A549 (cell line): ENCODE measurements at regions not wholly inside any gene's neighbourhood (a gene's known extent, or its start where the extent isn't known, plus 50 kb on each side); places are given as distances from the start of the nearest gene placed in this dataset.

Source experiments
- ATAC-seq, 2 experiments: fragments of 200-7000 bp in 1 of 2; fragments of >200 bp in 1 of 2; cut with Nextera tagmentation in 1 of 2; cut with Tn5 transposase in 1 of 2; 3 replicates each; pipeline versions ENCODE4 v1.8.0 to v1.9.1; 2018 to 2020; ENCODE audit warnings: mild to moderate bottlenecking in 1 of 2, moderate library complexity in 1 of 2
- CTCF ChIA-PET: fragments of 300-600 bp; sonication (Branson Sonifier 250); formaldehyde crosslinking; extraction: SDS; loops from one replicate; lab custom pipeline; 2021; ENCODE audit warnings: antibody characterized with exemption, inconsistent platforms; lab: Yijun Ruan, JAX
- POLR2A ChIA-PET: fragments of 350-600 bp; formaldehyde crosslinking; extraction: SDS; loops from one replicate; lab custom pipeline; 2021; ENCODE audit warnings: antibody characterized with exemption, inconsistent platforms; lab: Yijun Ruan, JAX
- DNase-seq, 2 experiments: peaks; one replicate each; pipeline versions ENCODE4 v3.0.0 to v3.0.0-alpha.2; 2011 to 2016; ENCODE audit warnings: low read depth in 1 of 2, low spot score in 1 of 2
- FAIRE-seq: peaks from 2 replicates; lab custom pipeline; 2011; peaks lifted over from hg19 to GRCh38; lab: Jason Lieb, UNC
- H3K27ac ChIP-seq, 2 experiments: fragments of >200 bp; sonication (Bioruptor Twin); formaldehyde crosslinking; 3 replicates each; pipeline ENCODE4 v1.5.1; 2016 to 2017
- H3K4me1 ChIP-seq: fragments of >200 bp; sonication (Bioruptor Twin); formaldehyde crosslinking; 3 replicates; pipeline ENCODE4 v1.6.1; 2016
- H3K4me2 ChIP-seq: fragments of >200 bp; sonication (Bioruptor Twin); formaldehyde crosslinking; 3 replicates; pipeline ENCODE4 v1.6.1; 2016
- H3K4me3 ChIP-seq: fragments of >200 bp; sonication (Bioruptor Twin); formaldehyde crosslinking; 3 replicates; pipeline ENCODE4 v1.5.1; 2016
- H3K9me3 ChIP-seq: fragments of >200 bp; sonication (Bioruptor Twin); formaldehyde crosslinking; 3 replicates; pipeline ENCODE4 v1.6.1; 2016
- ATOH8 ChIP-seq: fragments of 250-450 bp; sonication (Bioruptor Pico); IDR thresholded peaks from 2 replicates; pipeline ENCODE4 v1.5.0; 2020; ENCODE audit warnings: low read depth, mild to moderate bottlenecking, moderate library complexity
- BHLHE40 ChIP-seq: IDR thresholded peaks from 2 replicates; pipeline ENCODE4 v1.6.1; 2012; ENCODE audit warnings: low read depth, low read length, inconsistent platforms
- CHD2 ChIP-seq: fragments of 150-350 bp; IDR thresholded peaks from 2 replicates; pipeline ENCODE4 v1.6.1; 2014; ENCODE audit warnings: low read length; ENCODE audit not compliant: partially characterized antibody
- E2F6 ChIP-seq: IDR thresholded peaks from 2 replicates; pipeline ENCODE4 v1.6.1; 2012; ENCODE audit warnings: low read depth, borderline replicate concordance
- ELK1 ChIP-seq: fragments of 150-350 bp; IDR thresholded peaks from 2 replicates; pipeline ENCODE4 v1.6.1; 2014; ENCODE audit warnings: low read depth, mild to moderate bottlenecking, low read length
- EP300 ChIP-seq, 2 experiments: fragments of >200 bp; sonication (Bioruptor Twin); formaldehyde crosslinking; IDR thresholded peaks; 2 replicates in 1 of 2; 3 replicates in 1 of 2; pipeline ENCODE4 v1.6.1; 2016 to 2017
- FOSB ChIP-seq: fragments of 250-450 bp; sonication (Bioruptor Pico); IDR thresholded peaks from 2 replicates; pipeline ENCODE4 v1.5.0; 2020; ENCODE audit warnings: mild to moderate bottlenecking, moderate library complexity
- HOXA7 ChIP-seq: fragments of 250-450 bp; sonication (Bioruptor Pico); IDR thresholded peaks from 2 replicates; pipeline ENCODE4 v1.5.0; 2020; ENCODE audit warnings: mild to moderate bottlenecking, moderate library complexity
- HOXB13 ChIP-seq: fragments of 250-450 bp; sonication (Bioruptor Pico); IDR thresholded peaks from 2 replicates; pipeline ENCODE4 v1.5.0; 2020; ENCODE audit warnings: low read depth, mild to moderate bottlenecking, moderate library complexity
- KDM5A ChIP-seq: fragments of 200-600 bp; sonication (generic); IDR thresholded peaks from 2 replicates; pipeline ENCODE4 v1.6.1; 2016; ENCODE audit warnings: antibody characterized with exemption, mild to moderate bottlenecking
- MAFK ChIP-seq: fragments of 450-650 bp; IDR thresholded peaks from 2 replicates; pipeline ENCODE4 v1.6.1; 2014; ENCODE audit not compliant: partially characterized antibody
- MAX ChIP-seq: IDR thresholded peaks from 2 replicates; pipeline ENCODE4 v1.6.1; 2012
- MAZ ChIP-seq: fragments of 150-350 bp; IDR thresholded peaks from 2 replicates; pipeline ENCODE4 v1.6.1; 2014; ENCODE audit warnings: antibody characterized with exemption, low read depth, low read length, borderline replicate concordance
- NPAS2 ChIP-seq: fragments of 250-450 bp; sonication (Bioruptor Pico); IDR thresholded peaks from 2 replicates; pipeline ENCODE4 v1.8.0; 2022; ENCODE audit warnings: mild to moderate bottlenecking, moderate library complexity, borderline replicate concordance
- NR3C1 ChIP-seq: fragments of >200 bp; sonication (Bioruptor Twin); formaldehyde crosslinking; IDR thresholded peaks from 3 replicates; pipeline ENCODE4 v1.6.1; 2017
- POLR2AphosphoS2 ChIP-seq: conservative IDR thresholded peaks from 2 replicates; pipeline ENCODE4 v1.6.1; 2012; ENCODE audit warnings: low read length, improper control_type of control experiment, inconsistent platforms
- RCOR1 ChIP-seq: fragments of 150-350 bp; IDR thresholded peaks from 2 replicates; pipeline ENCODE4 v1.6.1; 2014; ENCODE audit warnings: antibody characterized with exemption, low read length, low read depth
- ZFP36 ChIP-seq: fragments of 450-650 bp; IDR thresholded peaks from 2 replicates; pipeline ENCODE4 v1.6.1; 2014; ENCODE audit warnings: borderline replicate concordance; ENCODE audit not compliant: partially characterized antibody
- ZNF302 ChIP-seq: fragments of 250-450 bp; sonication (Bioruptor Pico); IDR thresholded peaks from 2 replicates; pipeline ENCODE4 v1.9.0; 2021; ENCODE audit warnings: inconsistent platforms, mild to moderate bottlenecking, moderate library complexity
- ZSCAN20 ChIP-seq: fragments of 250-450 bp; sonication (Bioruptor Pico); IDR thresholded peaks from 2 replicates; pipeline ENCODE4 v1.8.0; 2022; ENCODE audit warnings: mild to moderate bottlenecking, moderate library complexity
- WGBS: methylation state at CpG from one replicate; pipeline ENCODE4 v1.1.6; 2017; ENCODE audit errors: missing lambda C conversion rate; 5-methylcytosine and 5-hydroxymethylcytosine counted together

- POLR2A ChIA-PET: no interaction called here
Measured at GRCh38 chr7:63008366-63008765, 990.3 kb upstream of the ZNF722 start.

GRCh38 chr7:63009771-63010170, 988.9 kb upstream of the ZNF722 start:
- CTCF ChIA-PET: no interaction called here
- Histone ChIP-seq H3K4me3 (no peak overlapping the region), H3K9me3 (peaks cover 13% of the 10 kb centered on the region; the same call in 2 of the 3 replicates), H3K4me1 (no peaks in the 10 kb centered on the region), H3K27ac (no peak overlapping the region), H3K4me2 (no peak overlapping the region)
- no peak for DNase-seq
- FAIRE-seq: no peak
- POLR2A ChIA-PET: no interaction called here
- no peak for ATAC-seq
- TF ChIP-seq ZFP36: no peak
- TF ChIP-seq KDM5A: no peak
- no peak for TF ChIP-seq HOXA7 (CRISPR knock-in tag)
- no peak for TF ChIP-seq FOSB (CRISPR knock-in tag)
- TF ChIP-seq ATOH8 (CRISPR knock-in tag): no peak
- TF ChIP-seq NPAS2 (CRISPR knock-in tag): no peak
- no peak for TF ChIP-seq E2F6
- no peak for TF ChIP-seq BHLHE40
- no peak for TF ChIP-seq CHD2
- TF ChIP-seq HOXB13 (CRISPR knock-in tag): no peak
- no peak for TF ChIP-seq MAZ
- no peak for TF ChIP-seq EP300 (IDR thresholded peaks at IDR 0.05)
- TF ChIP-seq NR3C1: no peak
- TF ChIP-seq POLR2AphosphoS2: no peak
- 18% methylated on average over 7 of the region's 7 CpGs for WGBS

More at GRCh38 chr7:63008366-63008765, 990.3 kb upstream of the ZNF722 start:
- no peak overlapping the region for H3K27ac ChIP-seq
- no peak overlapping the region for H3K4me3 ChIP-seq
- no peak overlapping the region for H3K4me2 ChIP-seq
- TF ChIP-seq E2F6 (no peak), RCOR1 (no peak), ZSCAN20 (CRISPR knock-in tag) (no peak), ZNF302 (CRISPR knock-in tag) (no peak), MAFK (no peak), ATOH8 (CRISPR knock-in tag) (no peak), FOSB (CRISPR knock-in tag) (no peak), ELK1 (no peak), MAX (no peak)
- FAIRE-seq (no peak), ATAC-seq (no peak), DNase-seq (no peak)
- CTCF ChIA-PET: no interaction called here
- H3K4me1 ChIP-seq: no peaks in the 10 kb centered on the region
- 52% methylated on average over 2 of the region's 2 CpGs for WGBS
- H3K9me3 ChIP-seq: peaks cover 13% of the 10 kb centered on the region; the same call in 2 of the 3 replicates
